MM.1S (cell line): ENCODE measurements at regions not wholly inside any gene's neighbourhood (a gene's known extent, or its start where the extent isn't known, plus 50 kb on each side); places are given as distances from the start of the nearest gene placed in this dataset.

Experiments used
- DNase-seq: peaks from one replicate; pipeline ENCODE4 v3.0.0-alpha.2; 2015
- H2AFZ ChIP-seq: fragments of 300-600 bp; sonication (generic); 2 replicates; pipeline ENCODE4 v1.6.0; 2016; ENCODE audit warnings: antibody characterized with exemption, low read length
- H3F3A ChIP-seq: fragments of 300-600 bp; sonication (generic); 2 replicates; pipeline ENCODE4 v1.6.1; 2016; ENCODE audit warnings: mild to moderate bottlenecking, antibody characterized with exemption, low read length, moderate library complexity, mixed read lengths; ENCODE audit not compliant: insufficient read depth
- H3K27ac ChIP-seq: fragments of 300-600 bp; sonication (generic); 2 replicates; pipeline ENCODE4 v1.5.1; 2016; ENCODE audit warnings: mild to moderate bottlenecking, low read length
- H3K27me3 ChIP-seq: fragments of 300-600 bp; sonication (generic); replicated peaks from 2 replicates; pipeline ENCODE4 v1.6.0; 2016; ENCODE audit warnings: low read length; ENCODE audit not compliant: insufficient read depth
- H3K36me3 ChIP-seq: fragments of 300-600 bp; sonication (generic); replicated peaks from 2 replicates; pipeline ENCODE4 v1.6.1; 2016; ENCODE audit warnings: mild to moderate bottlenecking, low read length, mixed read lengths; ENCODE audit not compliant: insufficient read depth
- H3K4me1 ChIP-seq: fragments of 300-600 bp; sonication (generic); 2 replicates; pipeline ENCODE4 v1.6.1; 2016; ENCODE audit warnings: low read length, mixed read lengths
- H3K4me2 ChIP-seq: fragments of 300-600 bp; sonication (generic); 2 replicates; pipeline ENCODE4 v1.6.0; 2016; ENCODE audit warnings: low read depth, low read length
- H3K4me3 ChIP-seq: fragments of 300-600 bp; sonication (generic); 2 replicates; pipeline ENCODE4 v1.5.1; 2016; ENCODE audit warnings: low read length, mixed read lengths
- H3K79me2 ChIP-seq: fragments of 300-600 bp; sonication (generic); 2 replicates; pipeline ENCODE4 v1.6.1; 2016; ENCODE audit warnings: mixed run types, low read length, mixed read lengths
- H3K9ac ChIP-seq: fragments of 300-600 bp; sonication (generic); 2 replicates; pipeline ENCODE4 v1.6.1; 2016; ENCODE audit warnings: low read length, mixed read lengths
- H3K9me2 ChIP-seq: fragments of 300-600 bp; sonication (generic); replicated peaks from 2 replicates; pipeline ENCODE4 v1.6.1; 2016; ENCODE audit warnings: mild to moderate bottlenecking, low read length, mixed read lengths; ENCODE audit not compliant: insufficient read depth
- H3K9me3 ChIP-seq: fragments of 300-600 bp; sonication (generic); replicated peaks from 2 replicates; pipeline ENCODE4 v1.6.1; 2016; ENCODE audit warnings: mild to moderate bottlenecking, low read length, mixed read lengths; ENCODE audit not compliant: insufficient read depth
- H4K20me1 ChIP-seq: fragments of 300-600 bp; sonication (generic); 2 replicates; pipeline ENCODE4 v1.6.1; 2016; ENCODE audit warnings: mild to moderate bottlenecking, low read length, moderate library complexity, mixed read lengths; ENCODE audit not compliant: insufficient read depth
- CTCF ChIP-seq: fragments of 300-600 bp; sonication (generic); IDR thresholded peaks from 2 replicates; pipeline ENCODE4 v1.5.1; 2016; ENCODE audit warnings: antibody characterized with exemption, low read length, mixed read lengths
- EZH2 ChIP-seq: fragments of 300-600 bp; sonication (generic); optimal IDR thresholded peaks from 2 replicates; pipeline ENCODE3; 2017; ENCODE audit warnings: low read depth, mild to moderate bottlenecking, antibody characterized with exemption, low read length, mixed read lengths
- EZH2phosphoT487 ChIP-seq: fragments of 300-600 bp; sonication (generic); IDR thresholded peaks from 2 replicates; pipeline ENCODE4 v1.6.1; 2018; ENCODE audit warnings: antibody characterized with exemption, low read length

GRCh38 chr4:71283642-71284257 lies 55.1 kb upstream of the SLC4A4 start:
- no peaks in the 10 kb centered on the region for H3K79me2 ChIP-seq
- no peaks in the 10 kb centered on the region for H3K36me3 ChIP-seq
- no peaks in the 10 kb centered on the region for H3K9me2 ChIP-seq
- TF ChIP-seq CTCF (no peak), EZH2phosphoT487 (no peak)
- H2AFZ ChIP-seq: no peak overlapping the region
- H3F3A ChIP-seq: no peaks in the 10 kb centered on the region
- no peaks in the 10 kb centered on the region for H3K9me3 ChIP-seq
- H3K27me3 ChIP-seq: no peaks in the 10 kb centered on the region
- no peaks in the 10 kb centered on the region for H3K4me1 ChIP-seq
- H3K9ac ChIP-seq: no peak overlapping the region
- no peak overlapping the region for H3K27ac ChIP-seq
- H4K20me1 ChIP-seq: no peaks in the 10 kb centered on the region
- no peak overlapping the region for H3K4me2 ChIP-seq
- no peak for DNase-seq
- no peak overlapping the region for H3K4me3 ChIP-seq

- H2AFZ ChIP-seq: no peak overlapping the region
Observed at GRCh38 chr4:71287305-71287704, 51.5 kb upstream of the SLC4A4 start.

DNA sequence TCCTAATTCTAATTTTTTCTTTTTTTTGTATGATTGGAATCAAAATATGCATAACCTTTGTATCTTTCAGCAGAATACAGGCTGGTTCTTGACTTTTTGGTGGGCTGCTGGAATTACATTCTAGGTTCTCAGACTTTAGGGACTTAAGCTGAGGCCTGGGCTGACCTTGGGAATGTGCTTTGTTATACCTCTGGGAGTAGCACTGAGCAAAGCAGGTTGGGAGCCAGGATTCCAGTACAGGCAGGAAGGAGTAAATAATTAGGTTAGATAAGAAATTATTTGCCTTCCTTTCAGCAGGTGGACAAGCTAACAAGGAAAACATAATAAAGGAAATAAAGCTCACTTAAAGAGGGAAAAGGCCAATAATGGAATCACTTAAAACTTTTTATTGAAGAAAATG lies 49.9 kb upstream of the SLC4A4 start:
- Histone ChIP-seq H3K4me2 (no peak overlapping the region), H3K79me2 (no peaks in the 10 kb centered on the region), H3K27me3 (no peaks in the 10 kb centered on the region), H3K9ac (no peak overlapping the region), H3K9me3 (no peaks in the 10 kb centered on the region), H3K27ac (no peak overlapping the region), H2AFZ (no peak overlapping the region), H4K20me1 (no peaks in the 10 kb centered on the region), H3F3A (no peaks in the 10 kb centered on the region), H3K9me2 (no peaks in the 10 kb centered on the region), H3K36me3 (no peaks in the 10 kb centered on the region), H3K4me3 (no peak overlapping the region), H3K4me1 (no peaks in the 10 kb centered on the region)
- no peak for DNase-seq
- TF ChIP-seq CTCF: no peak
- TF ChIP-seq EZH2: no peak
- no peak for TF ChIP-seq EZH2phosphoT487

More at GRCh38 chr4:71287305-71287704, 51.5 kb upstream of the SLC4A4 start:
- DNase-seq: no peak
- Histone ChIP-seq H3K9me3 (no peaks in the 10 kb centered on the region), H4K20me1 (no peaks in the 10 kb centered on the region), H3K36me3 (no peaks in the 10 kb centered on the region), H3K9ac (no peak overlapping the region), H3K4me1 (no peaks in the 10 kb centered on the region), H3F3A (no peaks in the 10 kb centered on the region), H3K27ac (no peak overlapping the region), H3K27me3 (no peaks in the 10 kb centered on the region), H3K4me2 (no peak overlapping the region), H3K9me2 (no peaks in the 10 kb centered on the region), H3K79me2 (no peaks in the 10 kb centered on the region), H3K4me3 (no peak overlapping the region)
- TF ChIP-seq EZH2phosphoT487 (no peak), EZH2 (no peak)
